Stimulated activated CD4-positive, alpha-beta T cell treated with anti-CD3 and anti-CD28 coated beads, Interleukin-12 subunit alpha, Interleukin-12 subunit beta, amount 100 ng/mL, for 48 hours (primary cell): ENCODE measurements at regions not wholly inside any gene's neighbourhood (a gene's known extent, or its start where the extent isn't known, plus 50 kb on each side); places are given as distances from the start of the nearest gene placed in this dataset.

Source experiments
- DNase-seq, 3 donors: peaks; one replicate each; pipeline ENCODE4 v3.0.0-alpha.2; 2020; ENCODE audit warnings: low read depth in 2 of 3, low spot score in 1 of 3

DNA sequence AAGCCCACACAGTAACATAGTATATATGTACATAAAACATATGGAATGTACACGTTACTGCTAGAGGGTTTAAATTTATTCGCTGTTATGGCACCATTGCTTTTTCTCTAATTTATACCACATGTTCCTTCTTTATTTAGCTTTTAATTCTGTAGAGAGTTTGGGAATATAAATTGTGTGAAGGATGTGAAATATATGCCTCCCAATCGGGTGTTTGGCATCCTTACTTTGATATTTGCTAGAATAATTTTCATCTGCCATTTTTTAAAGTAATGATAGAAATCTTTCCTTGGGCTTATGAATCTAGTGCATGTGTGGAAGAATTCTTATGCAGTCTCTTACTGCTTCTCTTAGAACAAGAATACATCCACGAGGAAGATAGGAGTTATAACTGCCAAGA, 509.8 kb upstream of the RAG2 start:
- no peak for DNase-seq

GRCh38 chr11:37107415-37107814, 509.4 kb upstream of the RAG2 start:
- no peak for DNase-seq

- no peak for DNase-seq
These were observed 507.4 kb upstream of the RAG2 start for GRCh38 chr11:37105427-37105826.

DNA sequence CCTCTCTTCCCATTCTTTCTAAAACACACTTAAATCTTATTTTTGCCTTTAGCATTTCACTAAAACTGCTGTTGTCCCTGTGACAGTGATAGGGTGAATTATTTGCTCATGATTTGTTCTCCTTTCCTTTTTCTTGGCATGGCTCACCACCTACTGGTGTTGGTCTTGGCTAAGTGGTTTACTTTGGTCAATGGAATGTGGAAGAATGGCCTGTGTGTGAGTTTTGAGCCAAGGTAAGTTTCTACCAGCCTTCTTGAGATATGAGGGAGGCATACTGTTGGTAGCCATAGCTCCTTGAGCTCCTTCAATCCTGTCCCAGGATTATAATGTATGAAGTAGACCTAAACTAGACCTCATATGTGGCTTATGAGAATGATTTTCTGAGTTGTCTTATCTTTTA, 506.3 kb upstream of the RAG2 start:
- no peak for DNase-seq

- no peak for DNase-seq
These were observed 502.0 kb upstream of the RAG2 start for GRCh38 chr11:37100008-37100407.

DNA sequence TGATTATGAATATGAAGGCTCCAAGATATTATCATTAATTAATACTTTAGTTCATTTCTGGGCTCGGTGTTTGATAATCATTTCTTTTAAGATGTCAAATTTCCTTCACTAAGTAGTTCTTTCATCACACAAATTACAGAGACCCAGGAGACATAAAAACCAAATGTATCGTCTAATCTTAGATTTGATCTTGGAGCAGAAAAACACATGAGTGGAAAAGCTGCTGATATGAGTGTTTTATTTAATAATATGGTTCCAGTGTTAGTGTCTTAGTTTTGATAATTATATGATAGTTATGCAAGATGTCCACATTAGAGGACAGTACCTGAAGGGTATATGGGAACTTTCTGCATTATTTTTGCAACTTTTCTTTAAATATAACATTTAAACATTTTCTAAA, 494.5 kb upstream of the RAG2 start:
- DNase-seq, result no peak

- DNase-seq, result no peak
These were observed 491.4 kb upstream of the RAG2 start for GRCh38 chr11:37089439-37089838.

DNA sequence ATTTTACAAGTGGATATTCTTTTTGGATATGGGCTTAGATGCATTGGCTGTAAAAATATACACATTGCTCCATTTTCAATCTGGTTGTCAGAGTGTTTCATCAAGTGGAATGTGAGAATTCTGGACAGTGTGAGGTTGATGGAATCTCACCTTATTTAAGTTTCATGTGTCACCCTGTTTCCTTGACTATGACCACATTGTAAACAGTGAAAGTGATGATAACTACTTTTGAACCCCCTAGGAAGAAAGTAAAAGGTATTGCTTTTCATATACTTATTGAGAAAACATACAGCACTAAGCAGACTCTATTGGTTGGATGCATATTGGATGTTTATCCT, 490.5 kb upstream of the RAG2 start:
- DNase-seq, result no peak

GRCh38 chr11:37087650-37088572, 489.9 kb upstream of the RAG2 start:
- DNase-seq, result no peak

- no peak for DNase-seq
These were observed 480.5 kb upstream of the RAG2 start for GRCh38 chr11:37078521-37078920.

GRCh38 chr11:37076866-37077265, 478.8 kb upstream of the RAG2 start:
- DNase-seq, result no peak

GRCh38 chr11:37072538-37073055, 474.6 kb upstream of the RAG2 start:
- no peak for DNase-seq

DNA sequence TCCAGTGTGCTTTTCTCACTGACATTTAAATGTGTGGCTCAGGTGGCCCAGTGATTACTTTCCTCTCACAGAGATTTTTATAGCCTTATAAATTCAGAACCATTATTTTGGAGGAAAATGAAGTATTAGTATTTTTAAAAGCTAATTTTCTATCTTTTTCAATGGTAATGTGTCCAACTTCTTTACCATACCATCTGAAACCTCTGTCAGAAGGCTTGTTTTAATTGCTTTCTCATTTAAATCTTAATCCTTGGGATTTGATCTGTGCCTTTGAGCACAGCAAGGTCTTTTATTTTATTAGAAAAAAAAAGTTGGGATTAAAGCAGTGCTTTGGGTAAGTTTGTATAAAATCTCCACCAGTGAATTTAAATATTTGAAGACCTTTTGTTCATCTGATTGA, 452.3 kb upstream of the RAG2 start:
- DNase-seq, result no peak

DNA sequence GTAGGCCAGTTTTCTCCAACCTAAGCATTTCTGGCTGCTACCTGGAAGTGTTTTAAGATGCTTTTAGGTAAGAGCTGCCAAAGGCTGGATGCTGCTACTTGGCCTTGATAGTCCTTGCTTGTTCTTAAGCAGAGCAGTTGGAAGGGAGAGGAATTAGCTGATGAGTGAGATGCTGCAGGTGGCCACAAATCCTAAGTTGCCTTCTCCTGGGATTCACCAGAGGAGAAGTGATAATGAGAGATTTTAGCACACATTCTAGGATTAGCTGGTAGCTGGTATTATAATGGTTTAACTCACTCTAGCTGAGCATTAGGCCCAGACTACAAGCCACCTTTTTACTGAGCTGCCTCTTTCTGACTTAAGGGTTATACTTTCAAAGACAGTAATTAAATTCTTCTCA, 442.9 kb upstream of the RAG2 start:
- no peak for DNase-seq

GRCh38 chr11:37038911-37039310, 440.9 kb upstream of the RAG2 start:
- no peak for DNase-seq

- no peak for DNase-seq
These were observed 428.7 kb upstream of the RAG2 start for GRCh38 chr11:37026741-37027140.

DNA sequence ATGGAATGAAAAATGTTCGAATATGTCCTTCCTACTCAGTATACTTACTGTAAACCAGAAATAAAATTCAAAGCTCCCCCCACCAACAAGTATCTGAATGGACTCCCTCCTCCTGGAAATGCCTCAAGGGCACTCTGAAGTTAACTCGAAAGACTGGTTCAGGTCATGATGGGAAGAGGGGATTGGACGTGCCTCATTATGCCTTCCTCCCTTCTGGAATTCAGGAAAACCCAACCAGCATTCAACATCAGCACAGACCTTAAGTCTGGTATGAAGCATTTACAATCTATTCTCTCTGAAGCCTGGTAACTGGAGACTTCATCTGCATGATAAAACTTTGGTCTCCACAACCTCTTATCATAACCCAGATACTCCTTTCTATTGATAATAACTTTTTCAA, 428.3 kb upstream of the RAG2 start:
- no peak for DNase-seq

GRCh38 chr11:37006563-37006962, 408.5 kb upstream of the RAG2 start:
- DNase-seq, result no peak

DNA sequence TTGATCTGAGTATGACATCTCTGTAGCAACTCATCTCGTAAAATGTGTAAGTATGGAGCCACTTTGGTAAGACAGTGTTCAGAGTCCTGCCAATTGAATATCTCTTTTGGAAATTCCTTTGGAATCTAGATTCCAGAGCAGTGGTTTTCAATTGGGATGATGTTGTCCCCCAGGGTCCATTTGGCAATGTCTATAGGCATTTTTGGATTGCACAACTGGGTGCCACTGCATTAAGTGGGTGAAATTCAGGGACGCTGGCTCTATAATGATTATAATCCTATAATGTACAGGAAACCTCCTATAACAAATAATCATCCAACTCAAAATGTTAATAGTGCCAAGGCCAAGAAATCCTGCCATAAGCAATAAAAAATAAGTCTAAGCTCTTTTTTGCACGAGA, 404.8 kb upstream of the RAG2 start:
- DNase-seq, result no peak

DNA sequence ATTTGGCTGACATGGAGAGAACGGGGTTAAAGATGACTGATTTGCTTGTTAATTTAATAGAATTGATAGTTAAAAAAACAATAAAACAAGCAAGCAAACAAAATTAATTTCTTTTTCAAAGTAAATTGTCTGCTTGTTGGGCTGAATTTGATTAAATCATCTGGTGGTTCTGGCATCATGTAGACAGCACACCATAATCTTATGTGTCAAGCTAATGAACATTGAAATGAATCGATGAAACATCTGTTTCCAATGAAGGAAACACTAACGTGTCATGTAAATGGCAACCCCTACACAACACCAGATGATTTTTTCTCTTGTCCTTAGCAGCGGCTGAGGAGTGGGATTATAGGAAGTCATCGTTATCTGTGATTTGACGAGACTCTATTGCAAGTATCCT, 399.6 kb upstream of the RAG2 start:
- DNase-seq, result no peak

DNA sequence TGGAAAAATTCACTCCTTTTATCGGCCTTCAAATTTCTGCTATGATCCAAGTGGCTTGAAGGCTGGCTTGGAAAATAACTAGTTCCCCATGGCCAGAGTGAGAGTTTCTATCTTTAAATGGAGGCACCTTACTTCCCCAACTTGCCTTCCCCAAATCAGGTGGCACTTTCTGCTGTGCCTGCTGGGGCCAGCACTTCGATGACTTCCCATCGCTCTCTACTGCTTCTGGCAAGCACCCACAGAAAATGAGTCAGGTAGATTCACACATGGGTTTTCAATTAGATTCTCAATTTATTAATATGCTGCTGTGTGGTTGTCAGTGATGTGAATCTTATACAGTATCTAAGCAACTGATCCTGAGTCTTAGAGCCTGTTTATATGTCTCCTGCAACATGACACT, 398.8 kb upstream of the RAG2 start:
- no peak for DNase-seq

GRCh38 chr11:36994208-36994607, 396.2 kb upstream of the RAG2 start:
- DNase-seq, result no peak

- no peak for DNase-seq
These were observed 390.5 kb upstream of the RAG2 start for GRCh38 chr11:36988556-36988955.
